HepG2 (cell line): ENCODE measurements at regions not wholly inside any gene's neighbourhood (a gene's known extent, or its start where the extent isn't known, plus 50 kb on each side); places are given as distances from the start of the nearest gene placed in this dataset.

Source experiments
- E2F2 ChIP-seq: sonication (generic); formaldehyde crosslinking; IDR thresholded peaks from 2 replicates; pipeline ENCODE4 v1.4.0; 2020; ENCODE audit warnings: missing genetic modification reagents, borderline replicate concordance
- KIAA2018 ChIP-seq: sonication (generic); formaldehyde crosslinking; IDR thresholded peaks from 2 replicates; pipeline ENCODE4 v1.5.0; 2020; ENCODE audit warnings: mild to moderate bottlenecking, missing genetic modification reagents, borderline replicate concordance
- KLF15 ChIP-seq: sonication (generic); formaldehyde crosslinking; IDR thresholded peaks from 2 replicates; pipeline ENCODE4 v1.8.1; 2023; ENCODE audit warnings: borderline replicate concordance, mild to moderate bottlenecking, inconsistent platforms, missing genetic modification reagents, mixed read lengths
- SP140L ChIP-seq: sonication (generic); formaldehyde crosslinking; IDR thresholded peaks from 2 replicates; pipeline ENCODE4 v1.4.0; 2020; ENCODE audit warnings: missing genetic modification reagents, borderline replicate concordance
- SRSF1 ChIP-seq: fragments of 200-400 bp; formaldehyde crosslinking; optimal IDR thresholded peaks from 2 replicates; pipeline ENCODE3; 2017; ENCODE audit warnings: mild to moderate bottlenecking, low read depth, low read length, moderate library complexity
- TCF12 ChIP-seq, 2 experiments: fragments of 450-650 bp in 1 of 2; sonication (generic) in 1 of 2; formaldehyde crosslinking in 1 of 2; IDR thresholded peaks; 2 replicates each; pipeline versions ENCODE4 v1.6.1 to v1.8.0; 2017 to 2022; ENCODE audit warnings: antibody characterized with exemption in 1 of 2, mild to moderate bottlenecking in 1 of 2, missing genetic modification reagents in 1 of 2, moderate library complexity in 1 of 2
- ZHX1 ChIP-seq: sonication (generic); formaldehyde crosslinking; IDR thresholded peaks from 2 replicates; pipeline ENCODE4 v1.8.1; 2022; ENCODE audit warnings: low read depth, mild to moderate bottlenecking, missing genetic modification reagents
- ZKSCAN5 ChIP-seq: sonication (generic); formaldehyde crosslinking; IDR thresholded peaks from 2 replicates; pipeline ENCODE4 v1.5.1; 2020; ENCODE audit warnings: mild to moderate bottlenecking, missing genetic modification reagents
- ZNF547 ChIP-seq: sonication (generic); formaldehyde crosslinking; IDR thresholded peaks from 2 replicates; pipeline ENCODE4 v1.5.1; 2020; ENCODE audit warnings: mild to moderate bottlenecking, missing genetic modification reagents
- ZNF550 ChIP-seq: sonication (generic); formaldehyde crosslinking; IDR thresholded peaks from 2 replicates; pipeline ENCODE4 v1.4.0; 2020; ENCODE audit warnings: mild to moderate bottlenecking, missing genetic modification reagents, borderline replicate concordance
- TF ChIP-seq, protein P1 (sequence below): sonication (generic); formaldehyde crosslinking; conservative IDR thresholded peaks from 2 replicates; pipeline ENCODE4 v1.4.0; 2020; ENCODE audit warnings: missing genetic modification reagents
- TF ChIP-seq, protein P2 (sequence below): sonication (generic); formaldehyde crosslinking; IDR thresholded peaks from 2 replicates; pipeline ENCODE4 v1.8.0; 2022; ENCODE audit warnings: missing genetic modification reagents, mild to moderate bottlenecking, inconsistent platforms, borderline replicate concordance

DNA sequence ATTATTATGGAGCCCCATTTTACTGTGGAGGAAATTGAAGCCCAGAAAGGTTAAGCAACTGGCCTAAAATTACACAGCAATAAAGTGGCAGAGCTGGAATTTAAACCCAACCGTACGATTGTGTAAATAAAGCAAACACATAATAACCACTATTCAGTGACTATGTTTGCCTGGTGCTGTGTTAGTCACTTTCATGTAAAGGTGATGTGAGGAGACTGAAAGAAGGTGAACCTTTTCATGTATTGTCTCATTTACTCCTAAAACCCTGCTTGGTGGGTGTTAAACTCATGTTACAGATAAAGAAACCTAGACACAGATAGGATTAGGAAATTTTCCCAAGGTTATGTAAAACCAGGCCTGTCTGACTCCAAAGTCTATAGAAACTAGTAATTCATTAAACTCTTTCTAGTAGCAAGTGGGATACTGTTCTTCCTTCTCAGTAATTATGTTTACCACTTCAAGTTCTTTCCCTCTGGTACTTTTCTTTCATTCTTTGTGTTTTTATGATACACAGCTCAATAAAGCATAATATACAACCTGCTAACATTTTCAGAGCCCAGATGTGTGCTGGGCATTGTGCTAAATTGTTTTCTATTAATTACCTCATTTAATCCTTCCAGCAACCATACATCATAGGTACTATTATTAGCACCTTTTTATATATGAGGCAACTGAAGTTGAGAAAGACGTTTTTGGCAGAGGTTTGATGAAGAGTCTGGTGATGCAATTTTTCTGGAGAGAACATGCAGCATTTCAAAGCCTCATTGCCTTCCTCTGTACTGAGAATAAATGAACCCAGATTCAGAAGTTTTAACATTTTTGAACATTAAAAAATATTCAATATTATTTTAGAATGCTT is 202.7 kb downstream of the SPRY1 start (continued):
- TF ChIP-seq ZNF547 (no peak), SP140L (CRISPR knock-in tag) (no peak), KLF15 (CRISPR knock-in tag) (no peak), ZNF550 (CRISPR knock-in tag) (no peak), KIAA2018 (CRISPR knock-in tag) (no peak), SRSF1 (no peak), TCF12 (IDR thresholded peaks at IDR 0.05) (no peak), TCF12 (CRISPR knock-in tag; IDR thresholded peaks at IDR 0.05) (0 out of 2 replicates have a peak, but pooled peaks have one; percentile 36), E2F2 (CRISPR knock-in tag) (no peak), ZKSCAN5 (peak; percentile 90), ZHX1 (CRISPR knock-in tag) (no peak)
- TF ChIP-seq, protein P1, sequence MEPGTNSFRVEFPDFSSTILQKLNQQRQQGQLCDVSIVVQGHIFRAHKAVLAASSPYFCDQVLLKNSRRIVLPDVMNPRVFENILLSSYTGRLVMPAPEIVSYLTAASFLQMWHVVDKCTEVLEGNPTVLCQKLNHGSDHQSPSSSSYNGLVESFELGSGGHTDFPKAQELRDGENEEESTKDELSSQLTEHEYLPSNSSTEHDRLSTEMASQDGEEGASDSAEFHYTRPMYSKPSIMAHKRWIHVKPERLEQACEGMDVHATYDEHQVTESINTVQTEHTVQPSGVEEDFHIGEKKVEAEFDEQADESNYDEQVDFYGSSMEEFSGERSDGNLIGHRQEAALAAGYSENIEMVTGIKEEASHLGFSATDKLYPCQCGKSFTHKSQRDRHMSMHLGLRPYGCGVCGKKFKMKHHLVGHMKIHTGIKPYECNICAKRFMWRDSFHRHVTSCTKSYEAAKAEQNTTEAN = peak; percentile 49; the same call in 1 of the 2 replicates
- TF ChIP-seq, protein P2, sequence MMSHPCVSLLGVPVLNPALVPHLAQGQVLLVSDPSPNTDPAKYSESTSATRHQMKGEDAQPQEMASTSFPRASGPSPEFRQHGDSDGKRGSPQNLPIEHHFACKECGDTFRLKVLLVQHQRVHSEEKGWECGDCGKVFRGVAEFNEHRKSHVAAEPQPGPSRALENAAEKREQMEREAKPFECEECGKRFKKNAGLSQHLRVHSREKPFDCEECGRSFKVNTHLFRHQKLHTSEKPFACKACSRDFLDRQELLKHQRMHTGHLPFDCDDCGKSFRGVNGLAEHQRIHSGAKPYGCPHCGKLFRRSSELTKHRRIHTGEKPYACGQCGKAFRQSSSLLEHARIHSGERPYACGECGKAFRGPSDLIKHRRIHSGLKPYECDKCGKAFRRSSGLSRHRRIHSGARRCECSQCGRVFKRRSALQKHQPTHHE = 0 out of 2 replicates have a peak, but pooled peaks have one; percentile 22
